ENCODE measurements at regions not wholly inside any gene's neighbourhood (a gene's known extent, or its start where the extent isn't known, plus 50 kb on each side); places are given as distances from the start of the nearest gene placed in this dataset.

DNA sequence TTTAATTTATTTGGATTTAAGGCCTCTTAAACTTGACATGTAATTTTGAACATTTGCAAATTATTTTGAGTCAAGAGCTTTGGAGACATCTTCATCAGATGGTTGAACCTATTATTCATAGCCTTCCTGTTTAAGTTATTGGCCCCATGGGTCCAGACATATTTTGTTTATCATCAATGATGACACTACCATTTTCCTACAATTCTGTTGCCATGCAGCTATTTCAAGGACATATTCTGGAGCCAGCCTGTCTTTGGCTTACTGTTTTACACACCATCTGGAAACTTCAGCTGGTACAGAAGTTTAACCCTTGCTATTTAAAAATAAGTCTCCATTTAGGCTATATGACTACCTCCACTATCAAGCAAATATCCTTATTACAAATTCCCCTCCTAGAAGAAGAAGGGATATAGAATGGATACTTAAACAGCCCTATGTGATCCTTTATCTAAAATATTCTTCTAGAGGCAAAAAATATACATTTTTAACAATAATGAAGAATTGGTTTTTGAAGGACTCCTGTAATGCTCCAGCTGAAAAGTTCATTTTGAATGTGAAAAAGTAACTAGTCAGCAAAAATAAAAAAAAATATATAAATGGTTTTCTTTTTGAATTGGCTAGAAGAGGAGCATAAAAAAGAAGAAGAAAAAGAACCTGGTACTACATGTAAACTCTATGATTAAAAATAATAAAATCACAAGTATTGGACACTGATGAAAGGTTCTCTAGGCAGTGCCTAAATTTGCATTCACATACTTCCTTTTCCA lies 544.0 kb upstream of the HS3ST5 start:
- no peak for TF ChIP-seq JUN (IDR thresholded peaks at IDR 0.05; ENCODE audit: borderline replicate concordance, insufficient read depth, insufficient read length, low read depth)
- no peak for TF ChIP-seq MAX (IDR thresholded peaks at IDR 0.05; ENCODE audit: insufficient read depth, insufficient read length)
- no peak for TF ChIP-seq POLR2AphosphoS5 (IDR thresholded peaks at IDR 0.05; ENCODE audit: insufficient read depth, low read depth, low read length)
- no peak for TF ChIP-seq CTCF (IDR thresholded peaks at IDR 0.05; ENCODE audit: extremely low read depth in 1 of 2, insufficient read depth in 1 of 2, low read depth in 1 of 2, low read length in 2 of 2)
- no peak for TF ChIP-seq MYC (IDR thresholded peaks at IDR 0.05; ENCODE audit: low read depth, low read length)
- TF ChIP-seq POLR2A (IDR thresholded peaks at IDR 0.05; ENCODE audit: low read depth, low read length): no peak
- TF ChIP-seq EZH2 (IDR thresholded peaks at IDR 0.05; ENCODE audit: borderline replicate concordance, low read depth, low read length, severe bottlenecking): no peak
